ENCODE measurements at regions not wholly inside any gene's neighbourhood (a gene's known extent, or its start where the extent isn't known, plus 50 kb on each side); places are given as distances from the start of the nearest gene placed in this dataset.
"Not testable (repeated sequence)": the region's sequence is repeated elsewhere in the genome, so short reads cannot be mapped to it uniquely, and the experiment has no call there.

DNA sequence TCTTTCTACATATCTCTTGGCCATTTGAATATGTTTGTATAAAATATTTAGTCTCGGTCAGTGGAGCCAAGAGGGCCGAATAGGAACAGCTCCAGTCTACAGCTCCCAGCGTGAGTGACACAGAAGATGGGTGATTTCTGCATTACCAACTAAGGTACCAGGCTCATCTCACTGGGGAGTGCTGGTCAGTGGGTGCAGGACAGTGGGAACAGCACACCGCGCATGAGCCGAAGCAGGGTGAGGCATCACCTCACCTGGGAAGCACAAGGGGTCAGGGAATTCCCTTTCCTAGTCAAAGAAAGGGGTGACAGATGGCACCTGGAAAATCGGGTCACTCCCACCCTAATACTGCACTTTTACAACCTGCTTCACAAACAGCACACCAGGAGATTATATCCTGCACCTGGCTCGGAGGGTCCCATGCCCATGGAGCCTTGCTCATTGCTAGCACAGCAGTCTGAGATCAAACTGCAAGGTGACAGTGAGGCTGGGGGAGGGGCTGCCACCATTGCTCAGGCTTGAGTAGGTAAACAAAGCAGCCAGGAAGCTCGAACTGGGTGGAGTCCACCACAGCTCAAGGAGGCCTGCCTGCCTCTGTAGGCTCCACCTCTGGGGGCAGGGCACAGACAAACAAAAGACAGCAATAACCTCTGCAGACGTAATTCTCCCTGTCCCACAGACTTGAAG is 1926.9 kb upstream of the DEFB115 start:
- TF ChIP-seq, protein P1, sequence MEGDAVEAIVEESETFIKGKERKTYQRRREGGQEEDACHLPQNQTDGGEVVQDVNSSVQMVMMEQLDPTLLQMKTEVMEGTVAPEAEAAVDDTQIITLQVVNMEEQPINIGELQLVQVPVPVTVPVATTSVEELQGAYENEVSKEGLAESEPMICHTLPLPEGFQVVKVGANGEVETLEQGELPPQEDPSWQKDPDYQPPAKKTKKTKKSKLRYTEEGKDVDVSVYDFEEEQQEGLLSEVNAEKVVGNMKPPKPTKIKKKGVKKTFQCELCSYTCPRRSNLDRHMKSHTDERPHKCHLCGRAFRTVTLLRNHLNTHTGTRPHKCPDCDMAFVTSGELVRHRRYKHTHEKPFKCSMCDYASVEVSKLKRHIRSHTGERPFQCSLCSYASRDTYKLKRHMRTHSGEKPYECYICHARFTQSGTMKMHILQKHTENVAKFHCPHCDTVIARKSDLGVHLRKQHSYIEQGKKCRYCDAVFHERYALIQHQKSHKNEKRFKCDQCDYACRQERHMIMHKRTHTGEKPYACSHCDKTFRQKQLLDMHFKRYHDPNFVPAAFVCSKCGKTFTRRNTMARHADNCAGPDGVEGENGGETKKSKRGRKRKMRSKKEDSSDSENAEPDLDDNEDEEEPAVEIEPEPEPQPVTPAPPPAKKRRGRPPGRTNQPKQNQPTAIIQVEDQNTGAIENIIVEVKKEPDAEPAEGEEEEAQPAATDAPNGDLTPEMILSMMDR (IDR thresholded peaks at IDR 0.05; ENCODE audit: low read length): not testable (repeated sequence)
- TF ChIP-seq EZH2phosphoT487 (IDR thresholded peaks at IDR 0.05; ENCODE audit: low read length); EZH2 (optimal IDR thresholded peaks at IDR 0.05; ENCODE audit: low read depth, low read length): not testable (repeated sequence)
